ENCODE measurements at regions not wholly inside any gene's neighbourhood (a gene's known extent, or its start where the extent isn't known, plus 50 kb on each side); places are given as distances from the start of the nearest gene placed in this dataset.

- no peak for DNase-seq
These were observed 213.1 kb upstream of the STXBP5 start for GRCh38 chr6:146990821-146991798.

GRCh38 chr6:146997062-146997461 lies 207.2 kb upstream of the STXBP5 start:
- DNase-seq, result no peak

- no peak for DNase-seq
These were observed 204.5 kb upstream of the STXBP5 start for GRCh38 chr6:146999766-147000165.

GRCh38 chr6:147000545-147001488 lies 203.4 kb upstream of the STXBP5 start:
- DNase-seq, result no peak

- no peak for DNase-seq
These were observed 202.6 kb upstream of the STXBP5 start for GRCh38 chr6:147001621-147002020.

- DNase-seq, result no peak
These were observed 201.0 kb upstream of the STXBP5 start for GRCh38 chr6:147003186-147003585.

GRCh38 chr6:147005499-147005898 lies 198.7 kb upstream of the STXBP5 start:
- DNase-seq, result no peak

- no peak for DNase-seq
These were observed 196.8 kb upstream of the STXBP5 start for GRCh38 chr6:147007441-147007840.

GRCh38 chr6:147009358-147009757 lies 194.9 kb upstream of the STXBP5 start:
- DNase-seq, result no peak

- DNase-seq, result no peak
These were observed 188.5 kb upstream of the STXBP5 start for GRCh38 chr6:147015674-147016073.

GRCh38 chr6:147016440-147016839 lies 187.8 kb upstream of the STXBP5 start:
- DNase-seq, result no peak

GRCh38 chr6:147017153-147017552 lies 187.1 kb upstream of the STXBP5 start:
- DNase-seq, result no peak

GRCh38 chr6:147019001-147019400 lies 185.2 kb upstream of the STXBP5 start:
- no peak for DNase-seq

- no peak for DNase-seq
These were observed 182.2 kb upstream of the STXBP5 start for GRCh38 chr6:147022041-147022440.

GRCh38 chr6:147023148-147023547 lies 181.1 kb upstream of the STXBP5 start:
- DNase-seq, result no peak

GRCh38 chr6:147023581-147023980 lies 180.6 kb upstream of the STXBP5 start:
- DNase-seq, result no peak

- DNase-seq, result no peak
These were observed 174.3 kb upstream of the STXBP5 start for GRCh38 chr6:147029923-147030322.

- no peak for DNase-seq
These were observed 170.9 kb upstream of the STXBP5 start for GRCh38 chr6:147033267-147033666.

GRCh38 chr6:147035886-147036285 lies 168.3 kb upstream of the STXBP5 start:
- DNase-seq, result no peak

- no peak for DNase-seq
These were observed 166.3 kb upstream of the STXBP5 start for GRCh38 chr6:147037881-147038280.

GRCh38 chr6:147040121-147040910 lies 163.9 kb upstream of the STXBP5 start:
- no peak for DNase-seq

- no peak for DNase-seq
These were observed 161.5 kb upstream of the STXBP5 start for GRCh38 chr6:147042679-147043078.

- DNase-seq, result no peak
These were observed 160.2 kb upstream of the STXBP5 start for GRCh38 chr6:147043994-147044477.

Measured in 8988T (cell line).